ENCODE measurements at regions not wholly inside any gene's neighbourhood (a gene's known extent, or its start where the extent isn't known, plus 50 kb on each side); places are given as distances from the start of the nearest gene placed in this dataset.
"Not testable (repeated sequence)": the region's sequence is repeated elsewhere in the genome, so short reads cannot be mapped to it uniquely, and the experiment has no call there.

GRCh38 chr4:53865054-53865453 is 199.4 kb downstream of the CHIC2 start:
- DNase-seq (ENCODE audit: low spot score), result no peak

GRCh38 chr4:53863736-53864365 is 200.6 kb downstream of the CHIC2 start:
- no peak for DNase-seq (ENCODE audit: low spot score)

GRCh38 chr4:53863158-53863557 is 201.2 kb downstream of the CHIC2 start:
- no peak for DNase-seq (ENCODE audit: low spot score)

GRCh38 chr4:53861856-53862610 is 202.4 kb downstream of the CHIC2 start:
- peak; percentile 8 for DNase-seq (ENCODE audit: low spot score)

- DNase-seq (ENCODE audit: low spot score), result no peak
Observed at GRCh38 chr4:53859305-53859704, 205.1 kb downstream of the CHIC2 start.

GRCh38 chr4:53858744-53859143 is 205.7 kb downstream of the CHIC2 start:
- no peak for DNase-seq (ENCODE audit: low spot score)

GRCh38 chr4:53855581-53856250 is 208.7 kb downstream of the CHIC2 start:
- no peak for DNase-seq (ENCODE audit: low spot score)

- DNase-seq (ENCODE audit: low spot score), result no peak
Observed at GRCh38 chr4:53854991-53855568, 209.3 kb downstream of the CHIC2 start.

- no peak for DNase-seq (ENCODE audit: low spot score)
Observed at GRCh38 chr4:53852343-53852742, 212.1 kb downstream of the CHIC2 start.

- no peak for DNase-seq (ENCODE audit: low spot score)
Observed at GRCh38 chr4:53847965-53848364, 216.4 kb downstream of the CHIC2 start.

GRCh38 chr4:53844551-53844950 is 219.9 kb downstream of the CHIC2 start:
- DNase-seq (ENCODE audit: low spot score), result peak; percentile 14

GRCh38 chr4:53844133-53844532 is 220.3 kb downstream of the CHIC2 start:
- no peak for DNase-seq (ENCODE audit: low spot score)

GRCh38 chr4:53841711-53842110 is 222.7 kb downstream of the CHIC2 start:
- DNase-seq (ENCODE audit: low spot score), result no peak

GRCh38 chr4:53840643-53841042 is 223.8 kb downstream of the CHIC2 start:
- no peak for DNase-seq (ENCODE audit: low spot score)

- DNase-seq (ENCODE audit: low spot score), result not testable (repeated sequence)
Observed at GRCh38 chr4:53833302-53834003, 231.0 kb downstream of the CHIC2 start.

- DNase-seq (ENCODE audit: low spot score), result no peak
Observed at GRCh38 chr4:53832549-53832948, 231.9 kb downstream of the CHIC2 start.

GRCh38 chr4:53830511-53830910 is 233.9 kb downstream of the CHIC2 start:
- no peak for DNase-seq (ENCODE audit: low spot score)

GRCh38 chr4:53821179-53821851 is 230.0 kb upstream of the LNX1 start:
- no peak for DNase-seq (ENCODE audit: low spot score)

GRCh38 chr4:53818104-53818503 is 226.8 kb upstream of the LNX1 start:
- DNase-seq (ENCODE audit: low spot score), result no peak

- DNase-seq (ENCODE audit: low spot score), result no peak
Observed at GRCh38 chr4:53816561-53816960, 225.3 kb upstream of the LNX1 start.

- DNase-seq (ENCODE audit: low spot score), result no peak
Observed at GRCh38 chr4:53815281-53815680, 224.0 kb upstream of the LNX1 start.

GRCh38 chr4:53813998-53814397 is 222.7 kb upstream of the LNX1 start:
- no peak for DNase-seq (ENCODE audit: low spot score)

Measured in pons (tissue), 1 donor.